OCI-LY7 (cell line): ENCODE measurements at regions not wholly inside any gene's neighbourhood (a gene's known extent, or its start where the extent isn't known, plus 50 kb on each side); places are given as distances from the start of the nearest gene placed in this dataset.

Experiments
- BruUV-seq: library from RNA; stranded (reverse); fragments of 400-500 nt; replicated peaks from 2 replicates; lab custom pipeline; 2021; lab: Mats Ljungman, UMichigan
- CTCF ChIA-PET: fragments of 300-600 bp; sonication (Branson Sonifier 250); formaldehyde crosslinking; loops from one replicate; lab custom pipeline; 2022; ENCODE audit warnings: antibody characterized with exemption; ENCODE audit not compliant: unreplicated experiment; lab: Charles Lee
- POLR2A ChIA-PET: fragments of 300-600 bp; sonication (Branson Sonifier 250); formaldehyde crosslinking; loops from one replicate; lab custom pipeline; 2022; ENCODE audit warnings: antibody characterized with exemption; lab: Charles Lee
- DNase-seq: peaks from one replicate; pipeline ENCODE4 v3.0.0-alpha.2; 2015; ENCODE audit warnings: low spot score
- H2AFZ ChIP-seq: fragments of 200-600 bp; sonication (generic), shearing (Covaris generic); 2 replicates; pipeline ENCODE4 v1.6.1; 2014; ENCODE audit warnings: mild to moderate bottlenecking, antibody characterized with exemption, low read length, moderate library complexity
- H3K27ac ChIP-seq: fragments of 200-600 bp; sonication (generic); 2 replicates; pipeline ENCODE4 v1.5.1; 2014; ENCODE audit warnings: mixed run types, low read depth, mild to moderate bottlenecking, moderate library complexity, low read length, inconsistent platforms; ENCODE audit not compliant: poor library complexity, severe bottlenecking
- H3K36me3 ChIP-seq: fragments of 200-600 bp; sonication (generic); 2 replicates; pipeline ENCODE4 v1.6.1; 2014; ENCODE audit warnings: mild to moderate bottlenecking, antibody characterized with exemption, low read length, moderate library complexity, mixed read lengths; ENCODE audit not compliant: insufficient read depth
- H3K4me1 ChIP-seq: fragments of 200-600 bp; sonication (generic); 2 replicates; pipeline ENCODE4 v1.5.1; 2014; ENCODE audit warnings: mild to moderate bottlenecking, low read length; ENCODE audit not compliant: insufficient read depth, poor library complexity, severe bottlenecking
- H3K4me2 ChIP-seq: fragments of 200-600 bp; sonication (generic); 2 replicates; pipeline ENCODE4 v1.6.1; 2014; ENCODE audit warnings: mild to moderate bottlenecking, low read length
- H3K4me3 ChIP-seq: fragments of 200-600 bp; sonication (generic); 2 replicates; pipeline ENCODE4 v1.5.1; 2014; ENCODE audit warnings: mild to moderate bottlenecking, low read depth, low read length; ENCODE audit not compliant: poor library complexity, severe bottlenecking
- H3K79me2 ChIP-seq: fragments of 200-600 bp; sonication (generic); 2 replicates; pipeline ENCODE4 v1.6.1; 2016; ENCODE audit warnings: low read depth, mild to moderate bottlenecking, low read length, moderate library complexity, mixed read lengths; ENCODE audit not compliant: insufficient read depth
- H3K9me2 ChIP-seq: fragments of 200-600 bp; sonication (generic); 2 replicates; pipeline ENCODE4 v1.6.1; 2016; ENCODE audit warnings: mild to moderate bottlenecking, low read length, mixed read lengths; ENCODE audit not compliant: insufficient read depth
- H3K9me3 ChIP-seq: fragments of 200-600 bp; sonication (generic); 2 replicates; pipeline ENCODE4 v1.6.1; 2014; ENCODE audit warnings: mild to moderate bottlenecking, mixed run types, low read length, mixed read lengths
- H4K20me1 ChIP-seq: fragments of 200-600 bp; sonication (generic); 2 replicates; pipeline ENCODE4 v1.6.1; 2014; ENCODE audit warnings: mild to moderate bottlenecking, antibody characterized with exemption, low read length, moderate library complexity, mixed read lengths; ENCODE audit not compliant: insufficient read depth
- EZH2phosphoT487 ChIP-seq: fragments of 200-600 bp; sonication (generic); IDR thresholded peaks from 2 replicates; pipeline ENCODE4 v1.6.1; 2018; ENCODE audit warnings: low read depth, borderline replicate concordance, mild to moderate bottlenecking, mixed run types, antibody characterized with exemption, low read length, moderate library complexity, mixed read lengths
- intact Hi-C: fragments of 100-400 bp; cut with micrococcal nuclease; formaldehyde crosslinking; loops from one replicate; pipeline ENCODE4 v1.10.0; 2022; ENCODE audit not compliant: unreplicated experiment
- TF ChIP-seq, protein P1 (sequence below): fragments of 200-600 bp; sonication (generic); conservative IDR thresholded peaks from 2 replicates; pipeline ENCODE4 v1.5.1; 2014; ENCODE audit warnings: mild to moderate bottlenecking, antibody characterized with exemption, low read length, moderate library complexity, mixed read lengths

DNA sequence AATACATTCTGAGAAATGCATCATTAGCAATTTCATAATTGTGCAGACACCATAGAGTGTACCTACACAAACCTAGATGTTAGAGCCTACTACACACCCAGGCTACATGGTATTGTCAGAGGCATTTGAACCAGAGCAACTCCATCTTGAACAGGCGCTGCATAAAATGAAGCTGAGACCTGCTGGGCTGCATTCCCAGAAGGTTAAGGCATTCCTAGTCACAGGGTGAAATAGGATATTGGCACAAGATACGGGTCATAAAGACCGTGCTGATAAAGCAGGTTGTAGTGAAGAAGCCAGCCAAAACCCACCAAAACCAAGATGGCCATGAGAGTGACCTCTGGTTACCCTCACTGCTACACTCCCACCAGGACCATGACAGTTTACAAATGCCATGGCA lies 116.4 kb downstream of the LARP7 start:
- TF ChIP-seq EZH2phosphoT487 = no peak
- TF ChIP-seq, protein P1, sequence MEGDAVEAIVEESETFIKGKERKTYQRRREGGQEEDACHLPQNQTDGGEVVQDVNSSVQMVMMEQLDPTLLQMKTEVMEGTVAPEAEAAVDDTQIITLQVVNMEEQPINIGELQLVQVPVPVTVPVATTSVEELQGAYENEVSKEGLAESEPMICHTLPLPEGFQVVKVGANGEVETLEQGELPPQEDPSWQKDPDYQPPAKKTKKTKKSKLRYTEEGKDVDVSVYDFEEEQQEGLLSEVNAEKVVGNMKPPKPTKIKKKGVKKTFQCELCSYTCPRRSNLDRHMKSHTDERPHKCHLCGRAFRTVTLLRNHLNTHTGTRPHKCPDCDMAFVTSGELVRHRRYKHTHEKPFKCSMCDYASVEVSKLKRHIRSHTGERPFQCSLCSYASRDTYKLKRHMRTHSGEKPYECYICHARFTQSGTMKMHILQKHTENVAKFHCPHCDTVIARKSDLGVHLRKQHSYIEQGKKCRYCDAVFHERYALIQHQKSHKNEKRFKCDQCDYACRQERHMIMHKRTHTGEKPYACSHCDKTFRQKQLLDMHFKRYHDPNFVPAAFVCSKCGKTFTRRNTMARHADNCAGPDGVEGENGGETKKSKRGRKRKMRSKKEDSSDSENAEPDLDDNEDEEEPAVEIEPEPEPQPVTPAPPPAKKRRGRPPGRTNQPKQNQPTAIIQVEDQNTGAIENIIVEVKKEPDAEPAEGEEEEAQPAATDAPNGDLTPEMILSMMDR = no peak
- ChIA-PET POLR2A (interaction anchor here (0.7 to 1.2 kb wide), 2 partner anchors 18 to 179 kb away, joined by 3 to 4 read pairs; no protein-coding TSS in a partner anchor), CTCF (interaction anchor here (1.0 kb wide), 1 partner anchor 19 kb away, joined by 3 read pairs; no protein-coding TSS in a partner anchor)
- BruUV-seq = no TSS peak
- no peak for DNase-seq
- Histone ChIP-seq H3K4me1 (no peaks in the 10 kb centered on the region), H4K20me1 (no peaks in the 10 kb centered on the region), H3K27ac (no peak overlapping the region), H3K9me2 (no peaks in the 10 kb centered on the region), H3K79me2 (no peaks in the 10 kb centered on the region), H2AFZ (no peak overlapping the region), H3K36me3 (no peaks in the 10 kb centered on the region), H3K4me2 (no peak overlapping the region), H3K9me3 (no peaks in the 10 kb centered on the region), H3K4me3 (no peak overlapping the region)
- intact Hi-C loops = no loop called here

DNA sequence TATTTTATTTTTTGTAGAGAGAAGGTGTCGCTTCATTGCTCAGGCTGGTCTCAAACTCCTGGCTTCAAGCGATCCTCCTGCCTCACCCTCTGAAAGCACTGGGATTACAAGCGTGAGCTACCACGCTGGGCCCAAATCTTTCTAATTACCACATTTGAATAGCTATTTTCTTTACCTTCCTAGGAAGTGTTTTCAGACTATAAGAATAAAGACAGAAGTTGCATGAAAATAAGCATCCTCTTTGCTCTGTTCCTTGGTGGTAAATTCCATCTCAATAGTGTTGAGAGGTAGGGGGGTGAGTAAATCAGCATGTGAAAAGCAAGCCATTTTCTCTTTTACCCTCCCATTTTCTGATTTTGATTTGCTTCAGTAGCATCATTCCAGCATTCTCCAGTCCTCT lies 122.4 kb downstream of the LARP7 start:
- H3K9me2 ChIP-seq = no peaks in the 10 kb centered on the region
- intact Hi-C loops = no loop called here
- H3K4me1 ChIP-seq = no peaks in the 10 kb centered on the region
- no peaks in the 10 kb centered on the region for H3K79me2 ChIP-seq
- H2AFZ ChIP-seq = no peak overlapping the region
- H3K36me3 ChIP-seq = no peaks in the 10 kb centered on the region
- BruUV-seq = no TSS peak
- H3K27ac ChIP-seq = no peak overlapping the region
- ChIA-PET CTCF (no interaction called here), POLR2A (interaction anchor here (0.7 to 1.6 kb wide), 3 partner anchors 11 to 125 kb away, joined by 4 to 5 read pairs (median 4); no protein-coding TSS in a partner anchor)
- H3K4me3 ChIP-seq = no peak overlapping the region
- H3K4me2 ChIP-seq = no peak overlapping the region
- H3K9me3 ChIP-seq = no peaks in the 10 kb centered on the region
- no peak for DNase-seq
- H4K20me1 ChIP-seq = no peaks in the 10 kb centered on the region
- no peak for TF ChIP-seq EZH2phosphoT487
- TF ChIP-seq, protein P1 = no peak

DNA sequence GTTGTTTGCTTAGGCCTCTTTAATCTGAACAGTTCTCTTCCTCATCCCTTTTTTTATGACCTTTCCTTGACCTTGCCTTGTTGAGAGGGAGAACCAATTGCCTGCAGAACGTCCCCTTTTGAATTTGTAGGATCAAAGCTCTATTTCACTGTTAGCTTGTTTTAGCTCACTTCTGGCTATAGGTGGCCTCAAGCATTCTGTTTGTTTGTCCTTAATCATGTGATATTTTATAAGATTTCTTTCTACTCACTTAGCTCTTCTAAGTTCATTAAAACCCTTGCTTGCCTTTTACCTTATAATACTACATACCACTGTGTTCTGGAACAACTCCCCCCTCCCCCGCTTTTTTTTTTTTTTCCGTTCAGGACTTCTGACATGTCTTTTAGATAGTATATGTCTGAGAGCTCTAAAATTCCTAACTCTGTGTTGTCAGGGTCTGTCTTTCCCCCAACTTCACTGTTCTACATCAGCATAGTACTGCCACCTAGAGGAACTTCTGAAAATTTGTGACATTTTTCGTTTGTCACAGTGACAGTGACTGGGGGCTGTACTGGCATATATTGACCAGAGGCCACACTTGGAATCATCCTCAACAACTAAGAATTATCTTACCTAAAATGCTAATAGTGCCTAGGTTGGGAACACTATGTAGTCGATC lies 128.5 kb downstream of the LARP7 start:
- no peaks in the 10 kb centered on the region for H3K4me1 ChIP-seq
- no peak overlapping the region for H3K4me2 ChIP-seq
- DNase-seq = peak; percentile 65
- H2AFZ ChIP-seq = peak overlapping the region; percentile 66; the same call in 1 of the 2 replicates
- no peaks in the 10 kb centered on the region for H3K79me2 ChIP-seq
- intact Hi-C loops = loop anchor here (2.0 to 10.0 kb wide), 6 partner anchors 243 to 691 kb away; no protein-coding TSS in a partner anchor
- POLR2A ChIA-PET = interaction anchor here (0.5 to 1.6 kb wide), 14 partner anchors 8 to 368 kb away, joined by 3 to 8 read pairs (median 4); no protein-coding TSS in a partner anchor
- no peaks in the 10 kb centered on the region for H3K36me3 ChIP-seq
- H3K4me3 ChIP-seq = no peak overlapping the region
- no TSS peak for BruUV-seq
- TF ChIP-seq, protein P1 = peak; percentile 83
- TF ChIP-seq EZH2phosphoT487 = no peak
- no peaks in the 10 kb centered on the region for H3K9me2 ChIP-seq
- CTCF ChIA-PET = interaction anchor here (0.5 to 1.0 kb wide), 5 partner anchors 117 to 660 kb away, joined by 3 to 6 read pairs (median 3); no protein-coding TSS in a partner anchor
- H3K27ac ChIP-seq = no peak overlapping the region
- no peaks in the 10 kb centered on the region for H3K9me3 ChIP-seq
- H4K20me1 ChIP-seq = no peaks in the 10 kb centered on the region
